Stimulated activated CD4-positive, alpha-beta T cell treated with anti-CD3 and anti-CD28 coated beads, Interleukin-2, amount 100 ng/mL, for 48 hours (primary cell): ENCODE measurements at regions not wholly inside any gene's neighbourhood (a gene's known extent, or its start where the extent isn't known, plus 50 kb on each side); places are given as distances from the start of the nearest gene placed in this dataset.
"Not testable (repeated sequence)": the region's sequence is repeated elsewhere in the genome, so short reads cannot be mapped to it uniquely, and the experiment has no call there.

Experiments used
- DNase-seq, 2 donors: peaks; one replicate each; pipeline ENCODE4 v3.0.0-alpha.2; 2020

- no peak for DNase-seq
Observed at GRCh38 chr3:197366301-197367044, 68.1 kb upstream of the DLG1 start.

- DNase-seq: no peak
Observed at GRCh38 chr3:197365586-197365985, 67.2 kb upstream of the DLG1 start.

- no peak for DNase-seq
Observed at GRCh38 chr3:197364410-197365071, 66.1 kb upstream of the DLG1 start.

GRCh38 chr3:197363553-197364409, 65.4 kb upstream of the DLG1 start:
- DNase-seq: no peak

- no peak for DNase-seq
Observed at GRCh38 chr3:197362081-197362480, 63.7 kb upstream of the DLG1 start.

- not testable (repeated sequence) for DNase-seq
Observed at GRCh38 chr3:197360095-197360494, 61.7 kb upstream of the DLG1 start.

GRCh38 chr3:197359476-197359875, 61.1 kb upstream of the DLG1 start:
- not testable (repeated sequence) for DNase-seq

- no peak for DNase-seq
Observed at GRCh38 chr3:197356741-197357140, 58.3 kb upstream of the DLG1 start.

- no peak for DNase-seq
Observed at GRCh38 chr3:197356275-197356674, 57.9 kb upstream of the DLG1 start.

GRCh38 chr3:197355713-197356112, 57.3 kb upstream of the DLG1 start:
- no peak for DNase-seq

- no peak for DNase-seq
Observed at GRCh38 chr3:197354568-197355001, 56.2 kb upstream of the DLG1 start.

GRCh38 chr3:197353867-197354567, 55.6 kb upstream of the DLG1 start:
- no peak for DNase-seq

GRCh38 chr3:197353001-197353866, 54.8 kb upstream of the DLG1 start:
- DNase-seq: no peak

- no peak for DNase-seq
Observed at GRCh38 chr3:197352382-197352781, 54.0 kb upstream of the DLG1 start.

GRCh38 chr3:197350446-197350845, 52.0 kb upstream of the DLG1 start:
- DNase-seq: no peak

GRCh38 chr3:197349368-197349767, 51.0 kb upstream of the DLG1 start:
- no peak for DNase-seq
